H54 (cell line): ENCODE measurements at regions not wholly inside any gene's neighbourhood (a gene's known extent, or its start where the extent isn't known, plus 50 kb on each side); places are given as distances from the start of the nearest gene placed in this dataset.
A peak's percentile ranks its signal among the peaks of the same experiment; 100 is the strongest.

Source experiments
- DNase-seq: peaks from one replicate; pipeline ENCODE4 v3.0.0; 2011; ENCODE audit warnings: low spot score, mixed read lengths; ENCODE audit not compliant: insufficient read length
- FAIRE-seq: peaks from 3 replicates; lab custom pipeline; 2011; peaks lifted over from hg19 to GRCh38; lab: Jason Lieb, UNC
- POLR2A ChIP-seq: IDR thresholded peaks from 2 replicates; pipeline ENCODE4 v1.6.1; 2011; ENCODE audit warnings: low read depth, mild to moderate bottlenecking, low read length

- FAIRE-seq = peak; percentile 89
- peak; percentile 9 for DNase-seq
- TF ChIP-seq POLR2A = no peak
Measured at GRCh38 chr2:144596073-144596871, 76.4 kb upstream of the ZEB2 start.

GRCh38 chr2:144595686-144596072 is 75.8 kb upstream of the ZEB2 start:
- no peak for TF ChIP-seq POLR2A
- no peak for FAIRE-seq
- no peak for DNase-seq

- no peak for FAIRE-seq
- DNase-seq = no peak
- no peak for TF ChIP-seq POLR2A
Measured at GRCh38 chr2:144595279-144595678, 75.4 kb upstream of the ZEB2 start.

- FAIRE-seq (no peak), DNase-seq (no peak)
- TF ChIP-seq POLR2A = no peak
Measured at GRCh38 chr2:144593803-144594202, 73.9 kb upstream of the ZEB2 start.

GRCh38 chr2:144592500-144593256 is 72.8 kb upstream of the ZEB2 start:
- no peak for TF ChIP-seq POLR2A
- no peak for DNase-seq
- FAIRE-seq = no peak

GRCh38 chr2:144587306-144587705 is 67.4 kb upstream of the ZEB2 start:
- FAIRE-seq (no peak), DNase-seq (no peak)
- no peak for TF ChIP-seq POLR2A

- no peak for TF ChIP-seq POLR2A
- DNase-seq (no peak), FAIRE-seq (no peak)
Measured at GRCh38 chr2:144586476-144586875, 66.6 kb upstream of the ZEB2 start.

- peak; percentile 30 for DNase-seq
- no peak for TF ChIP-seq POLR2A
- peak; percentile 97 for FAIRE-seq
Measured at GRCh38 chr2:144583741-144584453, 64.0 kb upstream of the ZEB2 start.

- FAIRE-seq (no peak), DNase-seq (no peak)
- TF ChIP-seq POLR2A = no peak
Measured at GRCh38 chr2:144583381-144583729, 63.4 kb upstream of the ZEB2 start.

- DNase-seq = no peak
- FAIRE-seq = no peak
- TF ChIP-seq POLR2A = no peak
Measured at GRCh38 chr2:144582651-144583380, 62.9 kb upstream of the ZEB2 start.

- DNase-seq (no peak), FAIRE-seq (no peak)
- TF ChIP-seq POLR2A = no peak
Measured at GRCh38 chr2:144580521-144581161, 60.7 kb upstream of the ZEB2 start.

- no peak for TF ChIP-seq POLR2A
- no peak for DNase-seq
- no peak for FAIRE-seq
Measured at GRCh38 chr2:144579556-144579955, 59.6 kb upstream of the ZEB2 start.

GRCh38 chr2:144578099-144578498 is 58.2 kb upstream of the ZEB2 start:
- no peak for TF ChIP-seq POLR2A
- DNase-seq = no peak
- FAIRE-seq = no peak
